SK-N-MC (cell line): ENCODE measurements at regions not wholly inside any gene's neighbourhood (a gene's known extent, or its start where the extent isn't known, plus 50 kb on each side); places are given as distances from the start of the nearest gene placed in this dataset.

Experiments used
- EZH2 ChIP-seq: fragments of 200-600 bp; sonication (generic); IDR thresholded peaks from one replicate; pipeline ENCODE4 v1.6.1; 2017; ENCODE audit warnings: antibody characterized with exemption
- POLR2AphosphoS5 ChIP-seq: IDR thresholded peaks from 2 replicates; pipeline ENCODE4 v1.6.1; 2012; ENCODE audit warnings: mild to moderate bottlenecking, low read depth, low read length, borderline replicate concordance

GRCh38 chr4:60215906-60216305 is 984.2 kb upstream of the ADGRL3 start:
- TF ChIP-seq POLR2AphosphoS5, result no peak
- TF ChIP-seq EZH2, result no peak
